Activated CD8-positive, alpha-beta memory T cell treated with anti-CD3 and anti-CD28 coated beads, Interleukin-2, amount 50 U/mL, for 48 hours (primary cell): ENCODE measurements at regions not wholly inside any gene's neighbourhood (a gene's known extent, or its start where the extent isn't known, plus 50 kb on each side); places are given as distances from the start of the nearest gene placed in this dataset.

Experiments used
- DNase-seq: peaks from one replicate; pipeline ENCODE4 v3.0.0-alpha.2; 2020

GRCh38 chr11:116598036-116598435 is 174.8 kb downstream of the BUD13 start:
- no peak for DNase-seq

- no peak for DNase-seq
These were observed 176.2 kb downstream of the BUD13 start for GRCh38 chr11:116596346-116597260.

GRCh38 chr11:116595305-116595880 is 177.4 kb downstream of the BUD13 start:
- DNase-seq: no peak

DNA sequence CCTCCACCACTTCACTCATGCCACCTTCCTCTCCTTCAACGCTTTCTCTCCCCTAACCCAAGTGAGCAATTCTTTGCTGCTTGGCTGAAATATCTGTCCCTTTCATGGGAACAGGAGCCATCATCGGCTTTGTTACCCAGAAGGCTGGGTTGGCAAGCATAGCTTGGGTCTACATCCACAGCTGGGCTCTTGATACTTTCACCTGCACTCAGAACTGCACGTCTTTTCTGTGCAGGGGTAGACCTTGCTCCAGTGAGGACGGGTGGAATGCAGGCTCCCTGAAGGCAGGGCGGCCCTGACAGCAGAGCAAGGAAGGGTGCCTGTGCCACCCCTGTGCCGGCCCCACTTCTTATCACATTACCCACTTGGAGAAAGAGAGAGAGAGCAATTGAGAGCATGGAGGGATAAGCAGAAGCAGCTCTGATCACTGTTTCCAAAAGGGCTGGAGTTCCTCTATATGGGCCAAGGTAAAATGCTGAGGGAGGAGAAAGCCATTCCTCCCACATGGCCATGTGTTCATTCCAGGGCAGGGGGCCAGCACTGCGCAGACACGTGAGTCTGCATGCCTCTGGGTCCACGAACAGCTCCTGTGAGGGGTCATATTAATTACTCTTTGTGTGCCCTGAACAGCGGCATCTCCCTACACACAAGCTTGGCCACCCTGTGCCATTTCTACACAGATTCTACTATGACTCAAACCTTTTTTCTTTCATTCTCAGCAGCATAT is 181.8 kb downstream of the BUD13 start:
- DNase-seq: no peak

GRCh38 chr11:116589402-116589801 is 183.4 kb downstream of the BUD13 start:
- DNase-seq: no peak

GRCh38 chr11:116586392-116586791 is 186.4 kb downstream of the BUD13 start:
- DNase-seq: no peak

DNA sequence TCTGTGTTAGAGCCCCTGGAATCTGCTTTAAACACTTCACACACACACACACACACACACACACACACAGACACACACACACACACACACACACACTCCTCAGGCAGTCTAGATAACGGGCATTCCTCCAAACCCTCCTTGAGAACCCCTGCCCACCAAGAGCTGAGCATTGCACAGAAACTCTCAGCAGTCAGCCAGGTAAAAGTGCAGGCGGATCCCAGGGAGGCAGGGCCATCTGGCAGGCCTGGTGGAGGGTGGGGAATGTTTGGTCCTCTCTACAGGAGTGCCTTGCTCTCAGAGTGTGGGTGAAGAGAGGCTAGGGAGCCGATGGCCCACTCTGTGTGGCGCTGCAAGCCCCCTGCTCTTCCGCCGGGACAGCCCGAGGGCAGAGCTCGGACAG is 190.2 kb downstream of the BUD13 start:
- DNase-seq: no peak

- no peak for DNase-seq
These were observed 191.4 kb downstream of the BUD13 start for GRCh38 chr11:116581349-116581748.

GRCh38 chr11:116580799-116581198 is 192.0 kb downstream of the BUD13 start:
- DNase-seq: no peak

- no peak for DNase-seq
These were observed 192.7 kb downstream of the BUD13 start for GRCh38 chr11:116579857-116580727.

DNA sequence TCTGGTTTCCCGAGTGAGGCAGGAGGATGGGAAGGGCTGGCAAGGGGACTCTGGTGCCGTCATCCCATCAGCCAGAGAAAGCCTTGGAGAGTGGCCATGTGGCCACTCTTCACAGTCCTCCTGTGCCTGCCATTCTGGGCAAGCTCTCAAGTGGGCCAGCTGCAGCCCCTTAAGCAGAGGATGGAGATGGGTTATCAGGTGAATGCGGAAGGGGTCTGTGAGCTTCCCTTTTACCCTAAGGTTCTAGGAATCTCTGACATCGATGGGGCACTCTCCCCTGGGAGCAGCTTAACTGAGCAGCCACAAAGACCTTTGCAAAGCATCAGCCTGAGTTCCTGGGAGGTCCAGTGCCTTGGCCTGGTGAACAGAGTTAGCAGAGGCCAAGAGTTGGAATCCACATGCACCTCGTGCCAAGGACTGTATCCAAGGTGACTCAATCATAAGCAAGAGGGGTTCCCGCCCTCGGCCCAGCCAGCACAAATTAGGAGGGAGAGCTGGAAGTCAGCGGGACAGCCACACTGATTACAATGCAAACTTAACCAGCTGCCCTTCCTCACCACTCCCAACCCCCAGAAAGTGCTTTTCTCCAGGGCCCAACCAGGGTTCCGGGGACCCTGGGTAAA is 193.6 kb downstream of the BUD13 start:
- no peak for DNase-seq

- no peak for DNase-seq
These were observed 194.8 kb downstream of the BUD13 start for GRCh38 chr11:116577956-116578355.

DNA sequence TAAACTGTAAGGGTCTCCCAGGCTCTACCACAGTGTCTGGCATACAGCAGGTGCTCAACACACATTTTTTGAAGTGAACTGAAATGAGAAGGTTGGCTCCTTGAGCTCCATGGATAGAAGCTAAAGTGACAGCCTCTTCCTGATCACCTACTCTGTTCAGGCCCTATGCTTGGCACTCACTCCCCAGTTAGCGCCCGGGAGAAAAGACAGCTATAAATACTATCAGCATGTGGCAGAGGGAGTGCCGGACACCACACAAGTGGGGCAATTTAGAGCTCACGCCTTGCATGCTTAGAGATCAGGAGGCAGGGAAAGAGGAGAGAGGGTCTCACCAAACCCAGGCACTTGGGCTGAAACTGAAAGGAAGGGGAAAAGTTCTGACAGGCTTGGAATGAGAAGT is 195.5 kb downstream of the BUD13 start:
- DNase-seq: no peak

GRCh38 chr11:116576526-116576925 is 196.3 kb downstream of the BUD13 start:
- DNase-seq: no peak

DNA sequence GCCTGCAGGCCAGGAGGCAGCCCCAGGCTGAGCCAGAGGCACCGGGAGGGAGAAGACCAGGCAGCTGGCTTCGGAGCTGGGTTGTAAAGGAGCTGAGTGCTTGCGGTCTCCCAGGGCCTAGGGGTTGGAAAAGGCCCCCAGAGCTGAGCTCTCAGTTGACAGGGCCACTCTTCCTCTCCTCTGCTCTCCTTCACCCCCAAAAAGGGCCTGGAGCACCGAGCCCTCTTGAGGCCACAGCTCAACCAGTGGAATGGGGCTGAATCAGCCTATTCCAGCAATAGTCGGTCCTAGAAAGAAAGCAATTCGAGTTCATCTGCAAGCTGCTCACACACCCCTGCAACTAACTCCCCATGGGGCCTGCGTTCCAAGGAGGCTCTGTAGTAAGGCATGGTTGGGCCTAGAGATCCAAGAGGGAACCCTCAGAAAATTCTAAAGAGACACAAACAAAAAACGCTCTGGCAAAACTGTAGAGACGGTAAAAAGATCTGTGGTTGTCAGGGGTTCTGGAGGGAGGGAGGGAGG is 205.0 kb downstream of the BUD13 start:
- DNase-seq: no peak

GRCh38 chr11:116563712-116564047 is 209.1 kb downstream of the BUD13 start:
- no peak for DNase-seq

- no peak for DNase-seq
These were observed 209.6 kb downstream of the BUD13 start for GRCh38 chr11:116563028-116563711.

DNA sequence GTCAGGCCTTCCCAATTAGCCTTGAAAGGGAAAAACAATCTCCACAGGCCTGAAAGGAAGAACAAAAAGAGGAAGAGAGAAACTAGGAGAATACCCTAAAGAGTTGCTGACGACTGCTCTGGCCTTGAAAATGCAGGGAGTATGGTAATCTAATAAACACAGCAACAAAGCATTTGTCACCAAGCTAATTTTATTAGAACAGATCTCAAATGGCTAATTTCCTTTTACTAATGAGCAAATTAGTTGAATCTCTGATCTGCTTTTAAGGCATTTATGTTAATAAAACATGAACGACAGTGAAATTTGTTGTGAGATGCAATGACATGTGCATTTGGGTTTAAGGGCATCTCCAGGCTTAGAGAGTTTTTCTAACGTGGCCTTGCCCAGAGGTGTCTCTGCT is 212.2 kb downstream of the BUD13 start:
- no peak for DNase-seq

DNA sequence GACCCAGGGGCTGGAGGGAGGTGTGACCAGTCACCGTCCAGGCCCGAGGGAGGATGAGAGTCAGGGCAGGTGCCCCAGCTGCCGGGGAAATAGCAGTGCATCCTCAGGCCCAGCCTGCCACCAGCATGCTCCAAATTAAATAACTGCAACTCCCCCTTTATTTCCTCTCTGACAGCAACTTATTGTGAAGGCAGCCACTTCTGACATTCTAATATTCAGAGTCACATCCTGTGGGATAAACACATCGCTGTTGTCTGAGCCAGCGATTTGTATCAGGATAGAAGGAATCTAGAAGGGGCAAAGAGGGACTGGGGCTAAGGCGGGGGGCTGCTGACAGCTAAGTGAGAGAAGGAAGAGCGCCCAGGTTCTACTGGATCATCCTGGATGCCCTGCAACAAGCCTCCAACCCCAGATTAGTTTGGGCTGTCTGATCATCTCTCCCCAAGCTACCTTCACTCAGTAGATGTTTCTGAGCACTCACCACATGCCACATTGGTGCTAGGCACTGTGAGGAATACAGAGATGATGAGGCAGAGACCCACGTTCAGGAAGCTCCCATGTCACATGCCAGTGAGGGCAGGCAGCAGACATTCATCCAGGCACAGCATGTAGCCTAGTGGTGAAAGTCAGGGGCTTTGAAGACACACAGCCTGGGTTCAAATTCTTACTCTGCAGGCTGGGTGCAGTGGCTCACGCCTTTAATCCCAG is 214.1 kb downstream of the BUD13 start:
- no peak for DNase-seq

GRCh38 chr11:116557282-116557681 is 215.5 kb downstream of the BUD13 start:
- DNase-seq: no peak

GRCh38 chr11:116556483-116556882 is 216.3 kb downstream of the BUD13 start:
- DNase-seq: no peak
